Left renal pelvis (tissue), 4 donors: ENCODE measurements at regions not wholly inside any gene's neighbourhood (a gene's known extent, or its start where the extent isn't known, plus 50 kb on each side); places are given as distances from the start of the nearest gene placed in this dataset.
"Not testable (repeated sequence)": the region's sequence is repeated elsewhere in the genome, so short reads cannot be mapped to it uniquely, and the experiment has no call there.

ENCODE experiments used
- DNase-seq, 4 donors: peaks; one replicate each; pipeline ENCODE4 v3.0.0-alpha.2; 2013; ENCODE audit warnings: low read depth in 4 of 4, low spot score in 3 of 4

GRCh38 chr6:28621268-28621667, 95.6 kb downstream of the GPX5 start:
- not testable (repeated sequence) for DNase-seq

- not testable (repeated sequence) for DNase-seq
Observed at GRCh38 chr6:28623242-28623641, 97.6 kb downstream of the GPX5 start.

GRCh38 chr6:28626386-28626785, 100.7 kb downstream of the GPX5 start:
- not testable (repeated sequence) for DNase-seq

GRCh38 chr6:28632326-28632851, 106.7 kb downstream of the GPX5 start:
- no peak for DNase-seq

GRCh38 chr6:28633445-28634215, 107.9 kb downstream of the GPX5 start:
- DNase-seq, result no peak

- DNase-seq, result no peak
Observed at GRCh38 chr6:28634411-28634760, 108.7 kb downstream of the GPX5 start.

GRCh38 chr6:28634761-28635546, 109.3 kb downstream of the GPX5 start:
- DNase-seq, result no peak

- no peak for DNase-seq
Observed at GRCh38 chr6:28635547-28636158, 110.0 kb downstream of the GPX5 start.

- no peak for DNase-seq
Observed at GRCh38 chr6:28638787-28639430, 113.2 kb downstream of the GPX5 start.

- DNase-seq, result not testable (repeated sequence)
Observed at GRCh38 chr6:28639445-28640290, 114.0 kb downstream of the GPX5 start.

GRCh38 chr6:28643017-28643740, 117.5 kb downstream of the GPX5 start:
- DNase-seq, result no peak

- no peak for DNase-seq
Observed at GRCh38 chr6:28646650-28647049, 121.0 kb downstream of the GPX5 start.

- DNase-seq, result peak in 2 of 4 donors; percentile 73 to 77
Observed at GRCh38 chr6:28648035-28648877, 122.6 kb downstream of the GPX5 start.

GRCh38 chr6:28648878-28649375, 123.2 kb downstream of the GPX5 start:
- no peak for DNase-seq

- DNase-seq, result no peak
Observed at GRCh38 chr6:28651161-28651560, 125.5 kb downstream of the GPX5 start.

- DNase-seq, result no peak
Observed at GRCh38 chr6:28653876-28654275, 128.2 kb downstream of the GPX5 start.

- no peak for DNase-seq
Observed at GRCh38 chr6:28655164-28655563, 129.5 kb downstream of the GPX5 start.

- no peak for DNase-seq
Observed at GRCh38 chr6:28656715-28657114, 131.0 kb downstream of the GPX5 start.
